HG02840 (cell line): ENCODE measurements at regions not wholly inside any gene's neighbourhood (a gene's known extent, or its start where the extent isn't known, plus 50 kb on each side); places are given as distances from the start of the nearest gene placed in this dataset.
A peak's percentile ranks its signal among the peaks of the same experiment; 100 is the strongest.

Source experiments
- ATAC-seq: cut with Tn5 transposase; IDR thresholded peaks from one replicate; pipeline ENCODE4 v1.9.1; 2021; ENCODE audit warnings: mild to moderate bottlenecking, moderate library complexity, moderate number of reproducible peaks; ENCODE audit not compliant: unreplicated experiment, low FRiP score

- ATAC-seq, result no peak
These were observed 99.1 kb upstream of the STT3B start for GRCh38 chr3:31433679-31433992.

- no peak for ATAC-seq
These were observed 97.9 kb upstream of the STT3B start for GRCh38 chr3:31434819-31435218.

- no peak for ATAC-seq
These were observed 95.9 kb upstream of the STT3B start for GRCh38 chr3:31436830-31437229.

- no peak for ATAC-seq
These were observed 94.0 kb upstream of the STT3B start for GRCh38 chr3:31438742-31439141.

GRCh38 chr3:31439890-31440750, 92.6 kb upstream of the STT3B start:
- ATAC-seq, result no peak

- ATAC-seq, result no peak
These were observed 91.8 kb upstream of the STT3B start for GRCh38 chr3:31440878-31441277.

GRCh38 chr3:31442755-31443154, 90.0 kb upstream of the STT3B start:
- no peak for ATAC-seq

- ATAC-seq, result no peak
These were observed 88.2 kb upstream of the STT3B start for GRCh38 chr3:31444220-31445142.

GRCh38 chr3:31445701-31446100, 87.0 kb upstream of the STT3B start:
- no peak for ATAC-seq

GRCh38 chr3:31448035-31448881, 84.5 kb upstream of the STT3B start:
- no peak for ATAC-seq

- no peak for ATAC-seq
These were observed 83.9 kb upstream of the STT3B start for GRCh38 chr3:31448882-31449243.

- no peak for ATAC-seq
These were observed 83.4 kb upstream of the STT3B start for GRCh38 chr3:31449318-31449717.

- ATAC-seq, result no peak
These were observed 82.4 kb upstream of the STT3B start for GRCh38 chr3:31450345-31450744.

- no peak for ATAC-seq
These were observed 80.1 kb upstream of the STT3B start for GRCh38 chr3:31452495-31453106.

- no peak for ATAC-seq
These were observed 79.3 kb upstream of the STT3B start for GRCh38 chr3:31453430-31453829.

- ATAC-seq, result no peak
These were observed 77.2 kb upstream of the STT3B start for GRCh38 chr3:31455524-31455923.

GRCh38 chr3:31456373-31456772, 76.4 kb upstream of the STT3B start:
- no peak for ATAC-seq

GRCh38 chr3:31461426-31461825, 71.3 kb upstream of the STT3B start:
- no peak for ATAC-seq

- peak; percentile 56 for ATAC-seq
These were observed 70.6 kb upstream of the STT3B start for GRCh38 chr3:31462050-31462569.

- no peak for ATAC-seq
These were observed 66.7 kb upstream of the STT3B start for GRCh38 chr3:31465999-31466398.
